Neuronal stem cell (in vitro differentiated cells): ENCODE measurements at regions not wholly inside any gene's neighbourhood (a gene's known extent, or its start where the extent isn't known, plus 50 kb on each side); places are given as distances from the start of the nearest gene placed in this dataset.

Source experiments
- DNase-seq: peaks from one replicate; pipeline ENCODE4 v3.0.0-alpha.2; 2013; ENCODE audit warnings: low spot score
- H2AFZ ChIP-seq: one replicate; pipeline ENCODE4 v1.6.1; 2013; ENCODE audit warnings: mild to moderate bottlenecking, low read length, inconsistent platforms
- H2AK5ac ChIP-seq: 2 replicates; pipeline ENCODE4 v1.6.1; 2013; ENCODE audit warnings: low read depth, mild to moderate bottlenecking, inconsistent platforms, low read length, moderate library complexity, mixed read lengths
- H2BK120ac ChIP-seq: 2 replicates; pipeline ENCODE4 v1.6.1; 2013; ENCODE audit warnings: low read depth, mild to moderate bottlenecking, inconsistent platforms, low read length, moderate library complexity, mixed read lengths
- H2BK12ac ChIP-seq: one replicate; pipeline ENCODE4 v1.6.1; 2013; ENCODE audit warnings: low read length, inconsistent platforms
- H2BK15ac ChIP-seq: 2 replicates; pipeline ENCODE4 v1.6.1; 2013; ENCODE audit warnings: mild to moderate bottlenecking, low read length, inconsistent platforms, mixed read lengths
- H2BK5ac ChIP-seq: one replicate; pipeline ENCODE4 v1.6.1; 2013; ENCODE audit warnings: inconsistent platforms, mild to moderate bottlenecking, low read length, moderate library complexity
- H3K14ac ChIP-seq: one replicate; pipeline ENCODE4 v1.6.1; 2013; ENCODE audit warnings: low read length, inconsistent platforms
- H3K18ac ChIP-seq: 2 replicates; pipeline ENCODE4 v1.6.1; 2013; ENCODE audit warnings: low read length, inconsistent platforms
- H3K23ac ChIP-seq: 2 replicates; pipeline ENCODE4 v1.6.1; 2013; ENCODE audit warnings: low read depth, mild to moderate bottlenecking, mixed read lengths, low read length, inconsistent platforms; ENCODE audit not compliant: poor library complexity
- H3K27ac ChIP-seq: replicated peaks from 3 replicates; pipeline ENCODE4 v1.5.1; 2013; ENCODE audit warnings: low read length, inconsistent platforms
- H3K27me3 ChIP-seq, 3 experiments: 2 replicates each; pipeline ENCODE4 v1.6.1; 2013; ENCODE audit warnings: low read length in 3 of 3, mild to moderate bottlenecking in 2 of 3, inconsistent platforms in 1 of 3, low read depth in 1 of 3, mixed read lengths in 1 of 3, moderate library complexity in 1 of 3; ENCODE audit not compliant: control insufficient read depth in 3 of 3, insufficient read depth in 3 of 3
- H3K36me3 ChIP-seq, 2 donors: replicated peaks in 1 of 2; 2 replicates each; pipeline ENCODE4 v1.6.1; 2013; ENCODE audit warnings: low read length in 2 of 2; ENCODE audit not compliant: control insufficient read depth in 2 of 2, insufficient read depth in 2 of 2
- H3K4ac ChIP-seq: 2 replicates; pipeline ENCODE4 v1.6.1; 2013; ENCODE audit warnings: inconsistent platforms, mild to moderate bottlenecking, low read length, moderate library complexity
- H3K4me1 ChIP-seq, 2 donors: 1 replicate in 1 of 2; 2 replicates in 1 of 2; pipeline ENCODE4 v1.6.1; 2013; ENCODE audit warnings: low read length in 2 of 2, low read depth in 1 of 2; ENCODE audit not compliant: control insufficient read depth in 2 of 2, insufficient read depth in 1 of 2
- H3K4me2 ChIP-seq: one replicate; pipeline ENCODE4 v1.6.1; 2013; ENCODE audit warnings: mild to moderate bottlenecking, low read length, inconsistent platforms; ENCODE audit not compliant: insufficient read depth, poor library complexity, severe bottlenecking
- H3K4me3 ChIP-seq, 2 donors: 2 replicates each; pipeline ENCODE4 v1.5.1; 2013; ENCODE audit warnings: low read length in 2 of 2, mild to moderate bottlenecking in 2 of 2, inconsistent platforms in 1 of 2, moderate library complexity in 1 of 2
- H3K79me1 ChIP-seq: one replicate; pipeline ENCODE4 v1.6.1; 2013; ENCODE audit warnings: low read depth, mild to moderate bottlenecking, inconsistent platforms, low read length, moderate library complexity
- H3K9ac ChIP-seq: one replicate; pipeline ENCODE4 v1.6.1; 2013; ENCODE audit warnings: mild to moderate bottlenecking, low read depth, low read length, inconsistent platforms; ENCODE audit not compliant: poor library complexity
- H3K9me3 ChIP-seq, 2 donors: replicated peaks in 1 of 2; 2 replicates each; pipeline versions ENCODE3 to v1.6.1; 2013; ENCODE audit warnings: low read length in 2 of 2, mild to moderate bottlenecking in 2 of 2, inconsistent platforms in 1 of 2, low read depth in 1 of 2, mixed read lengths in 1 of 2, moderate library complexity in 1 of 2; ENCODE audit not compliant: control insufficient read depth in 2 of 2, insufficient read depth in 1 of 2
- H4K8ac ChIP-seq: one replicate; pipeline ENCODE4 v1.6.1; 2013; ENCODE audit warnings: low read depth, mild to moderate bottlenecking, inconsistent platforms, low read length, moderate library complexity
- H4K91ac ChIP-seq: one replicate; pipeline ENCODE4 v1.6.1; 2013; ENCODE audit warnings: low read length, low read depth, mild to moderate bottlenecking, inconsistent platforms; ENCODE audit not compliant: poor library complexity
- WGBS, 2 donors: extraction: QIAGEN DNeasy Blood & Tissue Kit; methylation state at CpG; one replicate each; pipeline ENCODE4 v1.1.7; 2013; ENCODE audit warnings: missing lambda C conversion rate in 2 of 2, mixed read lengths in 1 of 2; ENCODE audit not compliant: insufficient read length in 2 of 2, insufficient replicate concordance in 1 of 2; ENCODE audit errors: extremely low coverage in 2 of 2; 5-methylcytosine and 5-hydroxymethylcytosine counted together

GRCh38 chr6:164929408-164929977, 379.9 kb downstream of the C6orf118 start:
- Histone ChIP-seq H2AK5ac (no peak overlapping the region), H2BK12ac (peak overlapping the region; percentile 2), H3K9ac (no peak overlapping the region), H2BK15ac (no peak overlapping the region), H3K18ac (peak overlapping the region; percentile 54), H3K4me1 (peaks cover 9 to 20% of the 10 kb centered on the region in 2 donors), H4K91ac (no peak overlapping the region), H3K4ac (no peak overlapping the region), H3K14ac (no peak overlapping the region), H3K9me3 (peaks cover 2 to 3% of the 10 kb centered on the region in 2 donors), H3K27me3 (no peaks in the 10 kb centered on the region), H4K8ac (no peak overlapping the region), H3K79me1 (no peaks in the 10 kb centered on the region), H3K27ac (no peak overlapping the region), H3K23ac (no peak overlapping the region), H2BK5ac (no peak overlapping the region), H2AFZ (peak overlapping the region; percentile 18), H3K4me2 (no peak overlapping the region), H3K36me3 (no peaks in the 10 kb centered on the region), H2BK120ac (no peak overlapping the region), H3K4me3 (no peak overlapping the region)
- no CpG with 5 or more reads among the region's 13 CpGs for WGBS, 2 donors
- DNase-seq: no peak

GRCh38 chr6:164928728-164929407, 380.5 kb downstream of the C6orf118 start:
- Histone ChIP-seq H3K4me1 (peaks cover 9 to 20% of the 10 kb centered on the region in 2 donors), H3K9me3 (peaks cover 2 to 3% of the 10 kb centered on the region in 2 donors), H3K23ac (no peak overlapping the region), H3K79me1 (no peaks in the 10 kb centered on the region), H2AK5ac (no peak overlapping the region), H2BK12ac (peak overlapping the region; percentile 2), H3K4ac (no peak overlapping the region), H4K8ac (no peak overlapping the region), H3K9ac (no peak overlapping the region), H2BK5ac (no peak overlapping the region), H3K14ac (no peak overlapping the region), H3K27me3 (no peaks in the 10 kb centered on the region), H2BK15ac (no peak overlapping the region), H3K36me3 (no peaks in the 10 kb centered on the region), H3K18ac (no peak overlapping the region), H3K4me3 (no peak overlapping the region), H2AFZ (peak overlapping the region; percentile 76), H2BK120ac (no peak overlapping the region), H3K27ac (no peak overlapping the region), H4K91ac (no peak overlapping the region), H3K4me2 (no peak overlapping the region)
- no CpG with 5 or more reads among the region's 8 CpGs for WGBS, 2 donors
- no peak for DNase-seq

- H2BK5ac ChIP-seq: no peak overlapping the region
- DNase-seq: no peak
- no peak overlapping the region for H3K14ac ChIP-seq
Observed at GRCh38 chr6:164928057-164928727, 381.2 kb downstream of the C6orf118 start.

More at GRCh38 chr6:164928057-164928727, 381.2 kb downstream of the C6orf118 start:
- Histone ChIP-seq H2AK5ac (no peak overlapping the region), H3K4me1 (peaks cover 9 to 20% of the 10 kb centered on the region in 2 donors), H3K9me3 (peaks cover 2 to 3% of the 10 kb centered on the region in 2 donors), H3K9ac (no peak overlapping the region), H3K27me3 (no peaks in the 10 kb centered on the region), H3K23ac (no peak overlapping the region), H3K79me1 (no peaks in the 10 kb centered on the region), H2BK15ac (no peak overlapping the region), H3K18ac (no peak overlapping the region), H2BK12ac (no peak overlapping the region), H3K4ac (no peak overlapping the region), H3K27ac (no peak overlapping the region), H4K8ac (no peak overlapping the region), H2AFZ (peak overlapping the region; percentile 76), H2BK120ac (no peak overlapping the region), H3K36me3 (no peaks in the 10 kb centered on the region), H4K91ac (no peak overlapping the region), H3K4me2 (no peak overlapping the region), H3K4me3 (no peak overlapping the region)
- no CpG with 5 or more reads among the region's 17 CpGs for WGBS, 2 donors
